Cardiac muscle cell (in vitro differentiated cells and primary cell): ENCODE measurements at regions not wholly inside any gene's neighbourhood (a gene's known extent, or its start where the extent isn't known, plus 50 kb on each side); places are given as distances from the start of the nearest gene placed in this dataset.
"Not testable (repeated sequence)": the region's sequence is repeated elsewhere in the genome, so short reads cannot be mapped to it uniquely, and the experiment has no call there.

Experiments used
- DNase-seq, 2 donors: peaks; one replicate each; pipeline versions ENCODE4 v3.0.0 to v3.0.0-alpha.2; 2010 to 2017; ENCODE audit warnings: low read depth in 1 of 2, low spot score in 1 of 2
- H3K27ac ChIP-seq: fragments of 200-600 bp; sonication (generic); 2 replicates; pipeline ENCODE4 v1.5.1; 2016
- H3K27me3 ChIP-seq: fragments of 200-600 bp; sonication (generic); 2 replicates; pipeline ENCODE4 v1.6.0; 2016; ENCODE audit warnings: control low read depth
- H3K36me3 ChIP-seq: fragments of 200-600 bp; sonication (generic); 2 replicates; pipeline ENCODE4 v1.5.1; 2016; ENCODE audit warnings: control low read depth
- H3K4me1 ChIP-seq: fragments of 200-600 bp; sonication (generic); 2 replicates; pipeline ENCODE4 v1.8.1; 2017; ENCODE audit warnings: low read depth, mild to moderate bottlenecking, mixed run types
- H3K4me3 ChIP-seq: fragments of 200-600 bp; sonication (generic); 2 replicates; pipeline ENCODE4 v1.5.1; 2016; ENCODE audit warnings: mild to moderate bottlenecking
- H3K9me3 ChIP-seq: fragments of 200-600 bp; sonication (generic); 2 replicates; pipeline ENCODE4 v1.5.1; 2017; ENCODE audit warnings: low read depth, mild to moderate bottlenecking, control low read depth
- TF ChIP-seq, protein P1 (sequence below): IDR thresholded peaks from 2 replicates; pipeline ENCODE4 v1.5.1; 2012; ENCODE audit warnings: low read depth, mild to moderate bottlenecking, low read length

DNA sequence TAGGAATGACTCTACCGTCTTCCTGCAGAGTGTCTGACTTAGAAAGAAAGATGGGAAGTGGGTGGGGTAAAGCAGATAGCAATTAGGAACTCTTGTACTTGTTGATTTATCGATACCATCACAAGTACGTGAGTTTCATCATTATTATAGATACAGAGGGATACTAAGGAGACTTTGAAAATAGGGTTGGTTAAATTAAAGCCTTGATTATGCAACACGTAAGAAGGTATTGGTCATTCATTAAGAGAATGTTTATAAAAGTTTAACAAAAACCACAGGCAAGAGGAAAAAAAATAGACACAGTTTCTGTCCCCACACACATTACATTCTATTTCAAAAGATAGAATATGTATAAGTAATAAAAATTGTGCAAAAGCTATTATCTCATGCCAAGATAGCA lies 65.9 kb upstream of the UGT2B7 start:
- no peaks in the 10 kb centered on the region for H3K36me3 ChIP-seq
- no peak for DNase-seq
- no peaks in the 10 kb centered on the region for H3K27me3 ChIP-seq

GRCh38 chr4:69032847-69033638 lies 63.2 kb upstream of the UGT2B7 start:
- no peaks in the 10 kb centered on the region for H3K36me3 ChIP-seq
- no peaks in the 10 kb centered on the region for H3K27me3 ChIP-seq
- TF ChIP-seq, protein P1, sequence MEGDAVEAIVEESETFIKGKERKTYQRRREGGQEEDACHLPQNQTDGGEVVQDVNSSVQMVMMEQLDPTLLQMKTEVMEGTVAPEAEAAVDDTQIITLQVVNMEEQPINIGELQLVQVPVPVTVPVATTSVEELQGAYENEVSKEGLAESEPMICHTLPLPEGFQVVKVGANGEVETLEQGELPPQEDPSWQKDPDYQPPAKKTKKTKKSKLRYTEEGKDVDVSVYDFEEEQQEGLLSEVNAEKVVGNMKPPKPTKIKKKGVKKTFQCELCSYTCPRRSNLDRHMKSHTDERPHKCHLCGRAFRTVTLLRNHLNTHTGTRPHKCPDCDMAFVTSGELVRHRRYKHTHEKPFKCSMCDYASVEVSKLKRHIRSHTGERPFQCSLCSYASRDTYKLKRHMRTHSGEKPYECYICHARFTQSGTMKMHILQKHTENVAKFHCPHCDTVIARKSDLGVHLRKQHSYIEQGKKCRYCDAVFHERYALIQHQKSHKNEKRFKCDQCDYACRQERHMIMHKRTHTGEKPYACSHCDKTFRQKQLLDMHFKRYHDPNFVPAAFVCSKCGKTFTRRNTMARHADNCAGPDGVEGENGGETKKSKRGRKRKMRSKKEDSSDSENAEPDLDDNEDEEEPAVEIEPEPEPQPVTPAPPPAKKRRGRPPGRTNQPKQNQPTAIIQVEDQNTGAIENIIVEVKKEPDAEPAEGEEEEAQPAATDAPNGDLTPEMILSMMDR: no peak
- no peaks in the 10 kb centered on the region for H3K9me3 ChIP-seq
- H3K4me1 ChIP-seq: no peaks in the 10 kb centered on the region
- no peak overlapping the region for H3K4me3 ChIP-seq
- no peak for DNase-seq
- no peak overlapping the region for H3K27ac ChIP-seq

More for the DNA sequence above, 65.9 kb upstream of the UGT2B7 start:
- H3K9me3 ChIP-seq: no peaks in the 10 kb centered on the region
- H3K4me1 ChIP-seq: no peaks in the 10 kb centered on the region
- TF ChIP-seq, protein P1: no peak
- H3K27ac ChIP-seq: no peak overlapping the region
- H3K4me3 ChIP-seq: no peak overlapping the region

- not testable (repeated sequence) for H3K9me3 ChIP-seq, H3K4me3 ChIP-seq, H3K27ac ChIP-seq, H3K36me3 ChIP-seq, H3K4me1 ChIP-seq, H3K27me3 ChIP-seq, DNase-seq
Observed at GRCh38 chr4:69034315-69034740, 61.9 kb upstream of the UGT2B7 start.

DNA sequence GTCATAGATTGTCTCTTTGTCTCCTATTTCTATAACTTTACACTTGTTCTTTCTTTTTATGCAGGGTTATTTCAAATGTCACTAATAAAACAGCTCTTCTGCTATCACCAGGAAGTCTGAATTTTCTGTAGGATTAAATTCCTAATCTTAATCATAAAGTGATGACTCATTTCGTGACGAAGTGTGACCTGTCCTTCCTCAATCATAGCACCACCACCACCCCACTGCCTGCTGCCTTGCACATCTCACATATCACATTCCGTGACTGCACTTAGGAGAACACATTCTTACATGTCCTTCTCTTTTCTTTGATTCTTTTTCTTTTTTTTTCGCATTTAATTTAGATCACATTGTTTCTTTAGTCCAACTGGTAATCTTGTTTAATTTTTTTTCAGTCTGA lies 57.7 kb upstream of the UGT2B7 start:
- no peaks in the 10 kb centered on the region for H3K4me1 ChIP-seq
- DNase-seq: no peak
- H3K9me3 ChIP-seq: no peaks in the 10 kb centered on the region
- TF ChIP-seq, protein P1: no peak
- no peak overlapping the region for H3K27ac ChIP-seq
- H3K36me3 ChIP-seq: no peaks in the 10 kb centered on the region
- no peaks in the 10 kb centered on the region for H3K27me3 ChIP-seq
- H3K4me3 ChIP-seq: no peak overlapping the region

GRCh38 chr4:69039071-69039470 lies 57.2 kb upstream of the UGT2B7 start:
- TF ChIP-seq, protein P1: no peak
- H3K4me1 ChIP-seq: no peaks in the 10 kb centered on the region
- no peaks in the 10 kb centered on the region for H3K36me3 ChIP-seq
- H3K9me3 ChIP-seq: no peaks in the 10 kb centered on the region
- no peak overlapping the region for H3K27ac ChIP-seq
- no peak overlapping the region for H3K4me3 ChIP-seq
- H3K27me3 ChIP-seq: no peaks in the 10 kb centered on the region
- DNase-seq: no peak

DNA sequence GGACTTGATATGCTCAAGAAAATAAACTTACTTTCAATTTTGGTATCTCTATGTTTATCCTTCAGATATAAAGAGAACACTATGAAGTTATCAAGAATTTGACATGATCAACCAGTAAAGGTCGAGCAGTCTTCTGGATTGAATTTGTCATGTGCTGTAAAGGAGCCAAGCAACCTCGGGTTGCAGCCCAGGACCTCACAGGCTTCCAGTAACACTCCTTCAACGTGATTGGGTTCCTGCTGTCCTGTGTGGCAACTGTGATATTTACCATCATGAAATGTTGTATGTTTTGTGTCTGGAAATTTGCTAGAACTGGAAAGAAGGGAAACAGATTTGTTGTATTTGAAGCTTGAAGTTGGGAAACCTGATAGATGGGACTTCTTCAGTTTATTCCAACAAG lies 52.0 kb upstream of the UGT2B7 start:
- no peak for DNase-seq
- H3K27ac ChIP-seq: no peak overlapping the region
- no peak overlapping the region for H3K4me3 ChIP-seq
- H3K36me3 ChIP-seq: no peaks in the 10 kb centered on the region
- TF ChIP-seq, protein P1: no peak
- H3K27me3 ChIP-seq: no peaks in the 10 kb centered on the region
- H3K9me3 ChIP-seq: no peaks in the 10 kb centered on the region
- no peaks in the 10 kb centered on the region for H3K4me1 ChIP-seq
